HCT116 (cell line): ENCODE measurements at regions not wholly inside any gene's neighbourhood (a gene's known extent, or its start where the extent isn't known, plus 50 kb on each side); places are given as distances from the start of the nearest gene placed in this dataset.

Source experiments
- ATAC-seq: fragments of 200-7000 bp; cut with Tn5 transposase; 2 replicates; pipeline ENCODE4 v1.9.1; 2020; ENCODE audit warnings: mild to moderate bottlenecking, moderate library complexity
- BruUV-seq: library from RNA; stranded (reverse); fragments of 400-500 nt; replicated peaks from 2 replicates; lab custom pipeline; 2021; lab: Mats Ljungman, UMichigan
- CTCF ChIA-PET: fragments of 300-600 bp; sonication (Branson Sonifier 250); formaldehyde crosslinking; loops from one replicate; lab custom pipeline; 2021; ENCODE audit warnings: antibody characterized with exemption; lab: Charles Lee
- POLR2A ChIA-PET: fragments of 300-600, 350-600 bp; sonication (Branson Sonifier 250); formaldehyde crosslinking; loops from one replicate; lab custom pipeline; 2021; ENCODE audit warnings: antibody characterized with exemption; lab: Charles Lee
- RAD21 ChIA-PET, 2 experiments: fragments of 300-600 bp; sonication (Branson Sonifier 250); formaldehyde crosslinking; loops; one replicate each; lab custom pipeline; 2023; ENCODE audit warnings: low total read pairs in 2 of 2; ENCODE audit not compliant: uncharacterized antibody in 2 of 2, unreplicated experiment in 2 of 2, low non-redundant PET in 1 of 2; lab: Charles Lee
- DNase-seq: peaks from one replicate; pipeline ENCODE4 v3.0.0-alpha.2; 2010; ENCODE audit warnings: low read depth, low spot score
- H2AFZ ChIP-seq: fragments of 200-600 bp; shearing (Covaris generic), sonication (generic); 2 replicates; pipeline ENCODE4 v1.6.1; 2017; ENCODE audit warnings: low read depth, mixed run types, mixed read lengths, antibody characterized with exemption, low read length; ENCODE audit not compliant: poor library complexity, severe bottlenecking
- H3K27ac ChIP-seq: 2 replicates; pipeline ENCODE4 v1.5.1; 2012; ENCODE audit warnings: low read depth, low read length
- H3K27me3 ChIP-seq: fragments of 200-600 bp; sonication (generic); 2 replicates; pipeline ENCODE4 v1.6.1; 2016; ENCODE audit warnings: mixed run types, low read length, mixed read lengths; ENCODE audit not compliant: insufficient read depth
- H3K36me3 ChIP-seq, 2 experiments: fragments of 200-500 bp in 1 of 2; fragments of 200-600 bp in 1 of 2; sonication (Bioruptor generic) in 1 of 2; sonication (generic) in 1 of 2; 2 replicates each; pipeline versions ENCODE4 v1.5.1 to v1.6.1; 2014 to 2016; ENCODE audit warnings: low read length in 2 of 2, inconsistent platforms in 1 of 2, mixed read lengths in 1 of 2, mixed run types in 1 of 2; ENCODE audit not compliant: insufficient read depth in 2 of 2, control insufficient read depth in 1 of 2
- H3K4me1 ChIP-seq, 2 experiments: fragments of 200-600 bp in 1 of 2; sonication (generic) in 1 of 2; 2 replicates each; pipeline versions ENCODE4 v1.5.1 to v1.6.1; 2012 to 2017; ENCODE audit warnings: low read length in 2 of 2, inconsistent platforms in 1 of 2, mild to moderate bottlenecking in 1 of 2, mixed read lengths in 1 of 2, mixed run types in 1 of 2, moderate library complexity in 1 of 2; ENCODE audit not compliant: insufficient read depth in 2 of 2, control insufficient read depth in 1 of 2
- H3K4me2 ChIP-seq: fragments of 200-600 bp; sonication (generic); 2 replicates; pipeline ENCODE4 v1.6.1; 2017; ENCODE audit warnings: mixed run types, low read length, mixed read lengths
- H3K4me3 ChIP-seq, 2 experiments: fragments of 200-600 bp in 1 of 2; sonication (generic) in 1 of 2; replicated peaks in 1 of 2; 2 replicates each; pipeline ENCODE4 v1.5.1; 2011 to 2016; ENCODE audit warnings: low read length in 2 of 2, control low read depth in 1 of 2, low read depth in 1 of 2, mild to moderate bottlenecking in 1 of 2, mixed read lengths in 1 of 2, mixed run types in 1 of 2
- H3K79me2 ChIP-seq: fragments of 200-600 bp; sonication (generic); 2 replicates; pipeline ENCODE4 v1.6.1; 2017; ENCODE audit warnings: mild to moderate bottlenecking, mixed run types, low read length, moderate library complexity, mixed read lengths; ENCODE audit not compliant: insufficient read depth
- H3K9ac ChIP-seq: fragments of 200-600 bp; sonication (generic); 2 replicates; pipeline ENCODE4 v1.6.1; 2016; ENCODE audit warnings: low read length, mixed read lengths
- H3K9me2 ChIP-seq: fragments of 200-600 bp; sonication (generic), shearing (Covaris generic); 2 replicates; pipeline ENCODE4 v1.6.1; 2017; ENCODE audit warnings: mixed run types, mild to moderate bottlenecking, moderate library complexity; ENCODE audit not compliant: insufficient read depth
- H3K9me3 ChIP-seq, 2 experiments: fragments of 200-500 bp in 1 of 2; fragments of 200-600 bp in 1 of 2; sonication (Bioruptor generic) in 1 of 2; sonication (generic) in 1 of 2; 2 replicates each; pipeline ENCODE4 v1.6.1; 2014 to 2017; ENCODE audit warnings: low read length in 2 of 2, mixed read lengths in 2 of 2, inconsistent platforms in 1 of 2, low read depth in 1 of 2, mild to moderate bottlenecking in 1 of 2, mixed run types in 1 of 2, moderate library complexity in 1 of 2; ENCODE audit not compliant: control insufficient read depth in 1 of 2, insufficient read depth in 1 of 2
- H4K20me1 ChIP-seq: fragments of 200-600 bp; sonication (generic), shearing (Covaris generic); 2 replicates; pipeline ENCODE4 v1.6.1; 2017; ENCODE audit warnings: mixed run types, mild to moderate bottlenecking, moderate library complexity; ENCODE audit not compliant: insufficient read depth
- CBX3 ChIP-seq: IDR thresholded peaks from 2 replicates; pipeline ENCODE4 v1.6.1; 2012; ENCODE audit warnings: low read depth
- EZH2phosphoT487 ChIP-seq: fragments of 200-600 bp; IDR thresholded peaks from 2 replicates; pipeline ENCODE4 v1.6.1; 2018; ENCODE audit warnings: antibody characterized with exemption, borderline replicate concordance
- FOSL1 ChIP-seq: IDR thresholded peaks from 2 replicates; pipeline ENCODE4 v1.6.1; 2012; ENCODE audit warnings: low read depth
- POLR2A ChIP-seq: IDR thresholded peaks from 2 replicates; pipeline ENCODE4 v1.7.0; 2011; ENCODE audit warnings: borderline replicate concordance; ENCODE audit not compliant: insufficient read depth, insufficient read length; ENCODE audit errors: extremely low read depth
- POLR2AphosphoS5 ChIP-seq: IDR thresholded peaks from 2 replicates; pipeline ENCODE4 v1.6.1; 2011; ENCODE audit warnings: mild to moderate bottlenecking, low read depth, low read length, moderate library complexity
- RAD21 ChIP-seq: IDR thresholded peaks from 2 replicates; pipeline ENCODE4 v1.6.1; 2012; ENCODE audit warnings: low read depth, mild to moderate bottlenecking
- SIN3A ChIP-seq: IDR thresholded peaks from 2 replicates; pipeline ENCODE4 v1.6.1; 2012; ENCODE audit warnings: low read depth
- SP1 ChIP-seq: IDR thresholded peaks from 2 replicates; pipeline ENCODE4 v1.6.1; 2012; ENCODE audit warnings: low read depth
- TCF7L2 ChIP-seq: IDR thresholded peaks from 2 replicates; pipeline ENCODE4 v1.7.0; 2011; ENCODE audit warnings: borderline replicate concordance, inconsistent platforms; ENCODE audit not compliant: insufficient read depth, insufficient read length; ENCODE audit errors: extremely low read depth
- ZFX ChIP-seq: fragments of 450-650 bp; IDR thresholded peaks from 2 replicates; pipeline ENCODE4 v1.6.1; 2017
- ZNF274 ChIP-seq: fragments of 200-500 bp; sonication (Bioruptor generic); IDR thresholded peaks from 2 replicates; pipeline ENCODE4 v1.6.1; 2014; ENCODE audit warnings: mild to moderate bottlenecking, low read depth, low read length, inconsistent platforms
- intact Hi-C: fragments of 100-400 bp; cut with micrococcal nuclease; formaldehyde crosslinking; loops from 2 replicates; pipeline ENCODE4 v1.10.0; 2022
- TF ChIP-seq, protein P1 (sequence below): IDR thresholded peaks from 2 replicates; pipeline ENCODE4 v1.6.1; 2011; ENCODE audit warnings: mild to moderate bottlenecking, low read length, moderate library complexity; ENCODE audit not compliant: insufficient replicate concordance; ENCODE audit errors: extremely low read depth
- TF ChIP-seq, protein P2 (sequence below): IDR thresholded peaks from 2 replicates; pipeline ENCODE4 v1.6.1; 2012
- TF ChIP-seq, protein P3 (sequence below): IDR thresholded peaks from 2 replicates; pipeline ENCODE4 v1.6.1; 2012; ENCODE audit warnings: low read depth

DNA sequence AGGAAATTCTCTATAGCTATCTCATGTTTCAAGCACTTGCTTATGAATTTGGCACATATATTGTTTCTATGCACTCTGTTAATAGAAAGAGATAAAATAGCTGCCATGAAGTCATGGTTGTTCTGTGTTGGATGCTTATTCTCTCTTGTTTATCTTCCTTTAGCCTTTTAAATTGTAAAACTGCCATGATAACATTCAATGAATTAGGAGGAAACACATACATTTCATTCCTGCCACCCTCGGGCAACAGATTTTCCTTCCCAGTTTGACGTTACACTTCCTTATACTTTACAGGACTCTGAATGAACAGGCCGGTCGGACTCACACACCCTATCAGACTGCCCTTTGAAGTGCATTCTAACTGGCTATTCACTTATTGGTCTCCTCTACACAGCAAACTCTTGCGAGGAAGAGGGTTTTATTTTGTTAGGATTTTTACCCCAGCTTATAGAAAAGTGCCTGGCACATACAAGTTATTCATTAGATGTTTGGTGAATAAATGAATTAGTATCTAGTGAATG is 65.7 kb upstream of the FERD3L start:
- Histone ChIP-seq H3K27me3 (no peaks in the 10 kb centered on the region), H3K9ac (no peak overlapping the region), H3K79me2 (no peaks in the 10 kb centered on the region), H3K4me1 (no peaks in the 10 kb centered on the region), H3K9me3 (no peaks in the 10 kb centered on the region), H3K36me3 (no peaks in the 10 kb centered on the region), H3K4me2 (no peak overlapping the region), H2AFZ (no peak overlapping the region), H3K27ac (no peak overlapping the region), H3K9me2 (no peaks in the 10 kb centered on the region), H3K4me3 (no peak overlapping the region), H4K20me1 (no peaks in the 10 kb centered on the region)
- ChIA-PET POLR2A (no interaction called here), CTCF (no interaction called here), RAD21 (no interaction called here)
- ATAC-seq (no peak), DNase-seq (no peak)
- intact Hi-C loops, result no loop called here
- BruUV-seq, result no TSS peak
- TF ChIP-seq, protein P1, sequence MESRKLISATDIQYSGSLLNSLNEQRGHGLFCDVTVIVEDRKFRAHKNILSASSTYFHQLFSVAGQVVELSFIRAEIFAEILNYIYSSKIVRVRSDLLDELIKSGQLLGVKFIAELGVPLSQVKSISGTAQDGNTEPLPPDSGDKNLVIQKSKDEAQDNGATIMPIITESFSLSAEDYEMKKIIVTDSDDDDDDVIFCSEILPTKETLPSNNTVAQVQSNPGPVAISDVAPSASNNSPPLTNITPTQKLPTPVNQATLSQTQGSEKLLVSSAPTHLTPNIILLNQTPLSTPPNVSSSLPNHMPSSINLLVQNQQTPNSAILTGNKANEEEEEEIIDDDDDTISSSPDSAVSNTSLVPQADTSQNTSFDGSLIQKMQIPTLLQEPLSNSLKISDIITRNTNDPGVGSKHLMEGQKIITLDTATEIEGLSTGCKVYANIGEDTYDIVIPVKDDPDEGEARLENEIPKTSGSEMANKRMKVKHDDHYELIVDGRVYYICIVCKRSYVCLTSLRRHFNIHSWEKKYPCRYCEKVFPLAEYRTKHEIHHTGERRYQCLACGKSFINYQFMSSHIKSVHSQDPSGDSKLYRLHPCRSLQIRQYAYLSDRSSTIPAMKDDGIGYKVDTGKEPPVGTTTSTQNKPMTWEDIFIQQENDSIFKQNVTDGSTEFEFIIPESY, result no peak
- TF ChIP-seq SP1 (no peak), CBX3 (no peak), POLR2A (no peak), ZFX (no peak), POLR2AphosphoS5 (no peak), SIN3A (no peak), TCF7L2 (no peak), RAD21 (no peak), ZNF274 (no peak), EZH2phosphoT487 (no peak), FOSL1 (no peak)
- TF ChIP-seq, protein P2, sequence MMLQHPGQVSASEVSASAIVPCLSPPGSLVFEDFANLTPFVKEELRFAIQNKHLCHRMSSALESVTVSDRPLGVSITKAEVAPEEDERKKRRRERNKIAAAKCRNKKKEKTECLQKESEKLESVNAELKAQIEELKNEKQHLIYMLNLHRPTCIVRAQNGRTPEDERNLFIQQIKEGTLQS, result no peak
- TF ChIP-seq, protein P3, sequence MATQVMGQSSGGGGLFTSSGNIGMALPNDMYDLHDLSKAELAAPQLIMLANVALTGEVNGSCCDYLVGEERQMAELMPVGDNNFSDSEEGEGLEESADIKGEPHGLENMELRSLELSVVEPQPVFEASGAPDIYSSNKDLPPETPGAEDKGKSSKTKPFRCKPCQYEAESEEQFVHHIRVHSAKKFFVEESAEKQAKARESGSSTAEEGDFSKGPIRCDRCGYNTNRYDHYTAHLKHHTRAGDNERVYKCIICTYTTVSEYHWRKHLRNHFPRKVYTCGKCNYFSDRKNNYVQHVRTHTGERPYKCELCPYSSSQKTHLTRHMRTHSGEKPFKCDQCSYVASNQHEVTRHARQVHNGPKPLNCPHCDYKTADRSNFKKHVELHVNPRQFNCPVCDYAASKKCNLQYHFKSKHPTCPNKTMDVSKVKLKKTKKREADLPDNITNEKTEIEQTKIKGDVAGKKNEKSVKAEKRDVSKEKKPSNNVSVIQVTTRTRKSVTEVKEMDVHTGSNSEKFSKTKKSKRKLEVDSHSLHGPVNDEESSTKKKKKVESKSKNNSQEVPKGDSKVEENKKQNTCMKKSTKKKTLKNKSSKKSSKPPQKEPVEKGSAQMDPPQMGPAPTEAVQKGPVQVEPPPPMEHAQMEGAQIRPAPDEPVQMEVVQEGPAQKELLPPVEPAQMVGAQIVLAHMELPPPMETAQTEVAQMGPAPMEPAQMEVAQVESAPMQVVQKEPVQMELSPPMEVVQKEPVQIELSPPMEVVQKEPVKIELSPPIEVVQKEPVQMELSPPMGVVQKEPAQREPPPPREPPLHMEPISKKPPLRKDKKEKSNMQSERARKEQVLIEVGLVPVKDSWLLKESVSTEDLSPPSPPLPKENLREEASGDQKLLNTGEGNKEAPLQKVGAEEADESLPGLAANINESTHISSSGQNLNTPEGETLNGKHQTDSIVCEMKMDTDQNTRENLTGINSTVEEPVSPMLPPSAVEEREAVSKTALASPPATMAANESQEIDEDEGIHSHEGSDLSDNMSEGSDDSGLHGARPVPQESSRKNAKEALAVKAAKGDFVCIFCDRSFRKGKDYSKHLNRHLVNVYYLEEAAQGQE, result no peak
